CD4-positive, alpha-beta T cell (primary cell): ENCODE measurements at regions not wholly inside any gene's neighbourhood (a gene's known extent, or its start where the extent isn't known, plus 50 kb on each side); places are given as distances from the start of the nearest gene placed in this dataset.

ENCODE experiments used
- ATAC-seq: fragments of 200-7000 bp; cut with Tn5 transposase; one replicate; pipeline ENCODE4 v1.10.0; 2022; ENCODE audit warnings: mild to moderate bottlenecking; ENCODE audit not compliant: poor library complexity
- CTCF ChIA-PET: fragments of 350-600 bp; sonication (Branson Sonifier 250); formaldehyde crosslinking; loops from one replicate; lab custom pipeline; 2021; ENCODE audit warnings: antibody characterized with exemption, inconsistent platforms; lab: Charles Lee
- POLR2A ChIA-PET: fragments of 350-600 bp; sonication (Branson Sonifier 250); formaldehyde crosslinking; loops from one replicate; lab custom pipeline; 2021; ENCODE audit warnings: antibody characterized with exemption, inconsistent platforms; lab: Charles Lee
- DNase-seq, 14 experiments: peaks; one replicate each; pipeline ENCODE4 v3.0.0-alpha.2; 2013 to 2020; ENCODE audit warnings: mixed read lengths in 2 of 14
- H3K27ac ChIP-seq, 2 donors: one replicate each; pipeline versions ENCODE4 v1.5.1 to v1.7.0; 2013; ENCODE audit warnings: low read length in 2 of 2, low read depth in 1 of 2, mild to moderate bottlenecking in 1 of 2
- H3K27me3 ChIP-seq, 2 experiments: 1 replicate in 1 of 2; 2 replicates in 1 of 2; pipeline versions ENCODE4 v1.6.1 to v1.7.0; 2013; ENCODE audit warnings: low read length in 2 of 2, control low read depth in 1 of 2, mild to moderate bottlenecking in 1 of 2, moderate library complexity in 1 of 2; ENCODE audit not compliant: insufficient read depth in 2 of 2, control insufficient read depth in 1 of 2
- H3K36me3 ChIP-seq: one replicate; pipeline ENCODE4 v1.6.1; 2013; ENCODE audit warnings: low read length, control low read depth; ENCODE audit not compliant: insufficient read depth
- H3K4me1 ChIP-seq: one replicate; pipeline ENCODE4 v1.6.1; 2013; ENCODE audit warnings: low read length, control low read depth; ENCODE audit not compliant: insufficient read depth
- H3K4me3 ChIP-seq: one replicate; pipeline ENCODE4 v1.5.1; 2013; ENCODE audit warnings: mild to moderate bottlenecking, low read length, moderate library complexity
- H3K9me3 ChIP-seq, 2 experiments: 1 replicate in 1 of 2; 2 replicates in 1 of 2; pipeline versions ENCODE4 v1.6.1 to v1.7.0; 2013; ENCODE audit warnings: low read length in 2 of 2, mild to moderate bottlenecking in 2 of 2, control low read depth in 1 of 2, moderate library complexity in 1 of 2; ENCODE audit not compliant: control insufficient read depth in 1 of 2, insufficient read depth in 1 of 2
- H3K27ac Mint-ChIP-seq: one replicate; pipeline ENCODE4 v1.8.0; 2020; ENCODE audit warnings: mixed read lengths
- H3K27me3 Mint-ChIP-seq: one replicate; pipeline ENCODE4 v1.8.0; 2021; ENCODE audit warnings: mixed read lengths
- H3K36me3 Mint-ChIP-seq: one replicate; pipeline ENCODE4 v1.8.0; 2021; ENCODE audit warnings: low read depth, mixed read lengths
- H3K4me1 Mint-ChIP-seq: one replicate; pipeline ENCODE4 v1.8.0; 2021; ENCODE audit warnings: low read depth, mixed read lengths
- H3K4me3 Mint-ChIP-seq: one replicate; pipeline ENCODE4 v1.8.0; 2020; ENCODE audit warnings: mild to moderate bottlenecking, mixed read lengths
- H3K9me3 Mint-ChIP-seq: one replicate; pipeline ENCODE4 v1.8.0; 2020; ENCODE audit warnings: mixed read lengths
- CTCF ChIP-seq: fragments of 200-600 bp; IDR thresholded peaks from one replicate; pipeline ENCODE4 v1.8.0; 2022; ENCODE audit warnings: antibody characterized with exemption, mild to moderate bottlenecking
- intact Hi-C, 2 experiments: fragments of 100-400 bp; cut with DNase I in 1 of 2; cut with micrococcal nuclease in 1 of 2; formaldehyde crosslinking; loops; one replicate each; pipeline versions ENCODE4 v1.15.1 to v1.9.0; 2023 to 2025; cut with DNase I, micrococcal nuclease

GRCh38 chr18:56152551-56153310 is 485.7 kb downstream of the TXNL1 start:
- CTCF ChIA-PET = no interaction called here
- no peaks in the 10 kb centered on the region for H3K9me3 Mint-ChIP-seq
- no peak for ATAC-seq
- intact Hi-C loops = no loop called here
- no peak overlapping the region for H3K27ac Mint-ChIP-seq
- no peak for TF ChIP-seq CTCF
- no peaks in the 10 kb centered on the region for H3K36me3 Mint-ChIP-seq
- Histone ChIP-seq H3K27me3 (no peaks in the 10 kb centered on the region), H3K4me3 (no peak overlapping the region), H3K27ac (no peak overlapping the region), H3K36me3 (no peaks in the 10 kb centered on the region), H3K9me3 (no peaks in the 10 kb centered on the region), H3K4me1 (no peaks in the 10 kb centered on the region)
- DNase-seq = no peak
- no peaks in the 10 kb centered on the region for H3K27me3 Mint-ChIP-seq
- no peaks in the 10 kb centered on the region for H3K4me1 Mint-ChIP-seq
- H3K4me3 Mint-ChIP-seq = no peak overlapping the region
- POLR2A ChIA-PET = no interaction called here

GRCh38 chr18:56148373-56148772 is 490.0 kb downstream of the TXNL1 start:
- Mint-ChIP-seq H3K9me3 (no peaks in the 10 kb centered on the region), H3K27me3 (no peaks in the 10 kb centered on the region), H3K4me1 (no peaks in the 10 kb centered on the region), H3K36me3 (no peaks in the 10 kb centered on the region), H3K27ac (no peak overlapping the region), H3K4me3 (no peak overlapping the region)
- Histone ChIP-seq H3K9me3 (no peaks in the 10 kb centered on the region), H3K36me3 (no peaks in the 10 kb centered on the region), H3K4me1 (no peaks in the 10 kb centered on the region), H3K4me3 (no peak overlapping the region), H3K27ac (no peak overlapping the region), H3K27me3 (no peaks in the 10 kb centered on the region)
- ChIA-PET POLR2A (no interaction called here), CTCF (no interaction called here)
- intact Hi-C loops = no loop called here
- no peak for DNase-seq
- TF ChIP-seq CTCF = no peak
- ATAC-seq = no peak

GRCh38 chr18:56146565-56146964 is 491.8 kb downstream of the TXNL1 start:
- DNase-seq = no peak
- no peak for ATAC-seq
- ChIA-PET POLR2A (no interaction called here), CTCF (no interaction called here)
- Histone ChIP-seq H3K36me3 (no peaks in the 10 kb centered on the region), H3K27ac (no peak overlapping the region), H3K4me1 (no peaks in the 10 kb centered on the region), H3K27me3 (no peaks in the 10 kb centered on the region), H3K4me3 (no peak overlapping the region), H3K9me3 (no peaks in the 10 kb centered on the region)
- intact Hi-C loops = no loop called here
- Mint-ChIP-seq H3K27ac (no peak overlapping the region), H3K4me3 (no peak overlapping the region), H3K27me3 (no peaks in the 10 kb centered on the region), H3K36me3 (no peaks in the 10 kb centered on the region), H3K9me3 (no peaks in the 10 kb centered on the region), H3K4me1 (no peaks in the 10 kb centered on the region)
- no peak for TF ChIP-seq CTCF
